OCI-LY7 (cell line): ENCODE measurements at regions not wholly inside any gene's neighbourhood (a gene's known extent, or its start where the extent isn't known, plus 50 kb on each side); places are given as distances from the start of the nearest gene placed in this dataset.

ENCODE experiments used
- EZH2phosphoT487 ChIP-seq: fragments of 200-600 bp; sonication (generic); IDR thresholded peaks from 2 replicates; pipeline ENCODE4 v1.6.1; 2018; ENCODE audit warnings: low read depth, borderline replicate concordance, mild to moderate bottlenecking, mixed run types, antibody characterized with exemption, low read length, moderate library complexity, mixed read lengths
- TF ChIP-seq, protein P1 (sequence below): fragments of 200-600 bp; sonication (generic); conservative IDR thresholded peaks from 2 replicates; pipeline ENCODE4 v1.5.1; 2014; ENCODE audit warnings: mild to moderate bottlenecking, antibody characterized with exemption, low read length, moderate library complexity, mixed read lengths

DNA sequence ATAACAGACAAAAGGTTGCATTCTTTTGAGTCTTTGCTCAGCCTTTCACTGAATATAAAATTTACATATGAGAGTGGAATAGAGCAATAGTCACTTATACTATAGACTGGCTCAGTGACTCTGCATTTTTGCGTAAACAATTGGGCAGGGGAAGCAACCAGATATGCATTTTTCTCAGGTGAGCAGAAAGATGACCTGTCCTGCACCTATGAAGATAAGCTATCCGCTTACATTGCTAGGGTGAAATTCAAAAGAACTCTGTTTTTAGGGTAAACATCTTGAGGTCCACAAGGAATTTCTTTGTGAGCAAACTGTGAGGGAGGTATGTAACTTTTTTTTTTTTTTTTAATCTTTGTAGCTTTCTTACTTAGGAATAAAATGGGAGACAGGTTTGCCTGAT lies 602.4 kb upstream of the PRKX start:
- TF ChIP-seq, protein P1, sequence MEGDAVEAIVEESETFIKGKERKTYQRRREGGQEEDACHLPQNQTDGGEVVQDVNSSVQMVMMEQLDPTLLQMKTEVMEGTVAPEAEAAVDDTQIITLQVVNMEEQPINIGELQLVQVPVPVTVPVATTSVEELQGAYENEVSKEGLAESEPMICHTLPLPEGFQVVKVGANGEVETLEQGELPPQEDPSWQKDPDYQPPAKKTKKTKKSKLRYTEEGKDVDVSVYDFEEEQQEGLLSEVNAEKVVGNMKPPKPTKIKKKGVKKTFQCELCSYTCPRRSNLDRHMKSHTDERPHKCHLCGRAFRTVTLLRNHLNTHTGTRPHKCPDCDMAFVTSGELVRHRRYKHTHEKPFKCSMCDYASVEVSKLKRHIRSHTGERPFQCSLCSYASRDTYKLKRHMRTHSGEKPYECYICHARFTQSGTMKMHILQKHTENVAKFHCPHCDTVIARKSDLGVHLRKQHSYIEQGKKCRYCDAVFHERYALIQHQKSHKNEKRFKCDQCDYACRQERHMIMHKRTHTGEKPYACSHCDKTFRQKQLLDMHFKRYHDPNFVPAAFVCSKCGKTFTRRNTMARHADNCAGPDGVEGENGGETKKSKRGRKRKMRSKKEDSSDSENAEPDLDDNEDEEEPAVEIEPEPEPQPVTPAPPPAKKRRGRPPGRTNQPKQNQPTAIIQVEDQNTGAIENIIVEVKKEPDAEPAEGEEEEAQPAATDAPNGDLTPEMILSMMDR, result no peak
- no peak for TF ChIP-seq EZH2phosphoT487
